RWPE2 (cell line): ENCODE measurements at regions not wholly inside any gene's neighbourhood (a gene's known extent, or its start where the extent isn't known, plus 50 kb on each side); places are given as distances from the start of the nearest gene placed in this dataset.

Experiments used
- ATAC-seq: fragments of 200-7000 bp; cut with Tn5 transposase; 3 replicates; pipeline ENCODE4 v1.9.1; 2021; ENCODE audit warnings: low read depth
- DNase-seq: peaks from one replicate; pipeline ENCODE4 v3.0.0-alpha.2; 2020; ENCODE audit warnings: low spot score
- H3K27ac ChIP-seq: fragments of 450-650 bp; 2 replicates; pipeline ENCODE4 v1.5.1; 2017; ENCODE audit warnings: mild to moderate bottlenecking; ENCODE audit not compliant: poor library complexity, severe bottlenecking
- H3K27me3 ChIP-seq: fragments of 250-450 bp; sonication (Bioruptor Pico); 2 replicates; pipeline ENCODE4 v1.5.1; 2021; ENCODE audit warnings: mild to moderate bottlenecking, moderate library complexity; ENCODE audit not compliant: insufficient read depth, poor library complexity, severe bottlenecking
- H3K36me3 ChIP-seq: fragments of 250-450 bp; sonication (Bioruptor Pico); 2 replicates; pipeline ENCODE4 v1.5.1; 2020; ENCODE audit warnings: low read depth, mild to moderate bottlenecking, moderate library complexity
- H3K4me1 ChIP-seq: fragments of 250-450 bp; sonication (Bioruptor Pico); 2 replicates; pipeline ENCODE4 v1.5.1; 2021; ENCODE audit warnings: mild to moderate bottlenecking, moderate library complexity; ENCODE audit not compliant: insufficient read depth, poor library complexity, severe bottlenecking
- H3K4me3 ChIP-seq: fragments of 250-450 bp; sonication (Bioruptor Pico); 2 replicates; pipeline ENCODE4 v1.5.1; 2021; ENCODE audit warnings: mild to moderate bottlenecking, moderate library complexity; ENCODE audit not compliant: severe bottlenecking
- H3K9me3 ChIP-seq: fragments of 250-450 bp; sonication (Bioruptor Pico); 2 replicates; pipeline ENCODE4 v1.5.1; 2021; ENCODE audit warnings: mild to moderate bottlenecking, moderate library complexity; ENCODE audit not compliant: severe bottlenecking
- CTCF ChIP-seq: fragments of 450-650 bp; IDR thresholded peaks from one replicate; pipeline ENCODE4 v1.5.1; 2017; ENCODE audit warnings: mild to moderate bottlenecking, moderate library complexity; ENCODE audit not compliant: poor library complexity, severe bottlenecking

GRCh38 chr18:39959839-39960238, 1995.2 kb upstream of the PIK3C3 start:
- ATAC-seq = peak; percentile 93

GRCh38 chr18:39958876-39959275, 1996.2 kb upstream of the PIK3C3 start:
- TF ChIP-seq CTCF = no peak
- Histone ChIP-seq H3K9me3 (no peaks in the 10 kb centered on the region), H3K4me1 (peaks cover 37% of the 10 kb centered on the region), H3K27me3 (no peaks in the 10 kb centered on the region), H3K27ac (peak overlapping the region; percentile 88), H3K4me3 (no peak overlapping the region), H3K36me3 (no peaks in the 10 kb centered on the region)
- DNase-seq (no peak), ATAC-seq (0 out of 3 replicates have a peak, but pooled peaks have one; percentile 24)

More at GRCh38 chr18:39959839-39960238, 1995.2 kb upstream of the PIK3C3 start:
- TF ChIP-seq CTCF = no peak
- Histone ChIP-seq H3K27ac (peak overlapping the region; percentile 88), H3K36me3 (no peaks in the 10 kb centered on the region), H3K4me3 (no peak overlapping the region), H3K4me1 (peaks cover 37% of the 10 kb centered on the region), H3K27me3 (no peaks in the 10 kb centered on the region), H3K9me3 (no peaks in the 10 kb centered on the region)
- DNase-seq = no peak

DNA sequence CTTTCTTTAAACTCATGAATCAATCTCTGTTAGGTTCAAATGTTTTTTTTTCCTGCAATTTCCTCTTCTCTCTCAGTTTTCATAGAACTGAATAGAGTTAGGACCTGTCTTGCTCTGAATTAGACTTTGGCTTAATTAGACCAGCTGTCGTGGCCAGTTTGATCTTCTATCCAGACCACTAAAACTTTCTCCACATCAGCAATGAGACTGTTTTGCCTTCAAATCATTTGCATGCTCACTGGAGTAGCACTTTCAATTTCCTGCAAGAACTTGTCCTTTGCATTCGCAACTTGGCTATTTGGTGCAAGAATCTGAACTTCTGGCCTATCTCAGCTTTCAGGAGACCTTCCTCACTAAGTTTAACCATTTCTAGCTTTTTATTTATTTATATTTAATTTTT, 2002.2 kb upstream of the PIK3C3 start:
- Histone ChIP-seq H3K4me1 (peaks cover 9% of the 10 kb centered on the region), H3K9me3 (no peaks in the 10 kb centered on the region), H3K27me3 (no peaks in the 10 kb centered on the region), H3K27ac (no peak overlapping the region), H3K4me3 (no peak overlapping the region), H3K36me3 (no peaks in the 10 kb centered on the region)
- ATAC-seq = no peak
- DNase-seq = no peak
- no peak for TF ChIP-seq CTCF

- Histone ChIP-seq H3K4me3 (no peak overlapping the region), H3K27me3 (no peaks in the 10 kb centered on the region), H3K36me3 (no peaks in the 10 kb centered on the region), H3K27ac (peak overlapping the region; percentile 51), H3K9me3 (no peaks in the 10 kb centered on the region), H3K4me1 (peaks cover 19% of the 10 kb centered on the region)
- TF ChIP-seq CTCF = no peak
- DNase-seq (no peak), ATAC-seq (no peak)
Measured at GRCh38 chr18:39951142-39951720, 2003.8 kb upstream of the PIK3C3 start.

- peaks cover 31% of the 10 kb centered on the region for H3K4me1 ChIP-seq
- H3K4me3 ChIP-seq = no peak overlapping the region
- H3K36me3 ChIP-seq = no peaks in the 10 kb centered on the region
- ATAC-seq (peak; percentile 97), DNase-seq (peak; percentile 81)
- TF ChIP-seq CTCF = no peak
- H3K27ac ChIP-seq = peak overlapping the region; percentile 96
- no peaks in the 10 kb centered on the region for H3K27me3 ChIP-seq
- H3K9me3 ChIP-seq = no peaks in the 10 kb centered on the region
Measured at GRCh38 chr18:39946623-39947061, 2008.4 kb upstream of the PIK3C3 start.
